Chondrocyte (in vitro differentiated cells): ENCODE measurements at regions not wholly inside any gene's neighbourhood (a gene's known extent, or its start where the extent isn't known, plus 50 kb on each side); places are given as distances from the start of the nearest gene placed in this dataset.
"Not testable (repeated sequence)": the region's sequence is repeated elsewhere in the genome, so short reads cannot be mapped to it uniquely, and the experiment has no call there.

ENCODE experiments used
- DNase-seq: peaks from one replicate; pipeline ENCODE4 v3.0.0; 2021; ENCODE audit warnings: mixed read lengths, low spot score
- H3K27ac Mint-ChIP-seq: one replicate; pipeline ENCODE4 v1.8.0; 2021; ENCODE audit warnings: mild to moderate bottlenecking, moderate library complexity, mixed read lengths; ENCODE audit not compliant: unreplicated experiment
- H3K27me3 Mint-ChIP-seq: 2 replicates; pipeline ENCODE4 v1.8.0; 2021; ENCODE audit warnings: low read depth, mixed read lengths
- H3K36me3 Mint-ChIP-seq: 2 replicates; pipeline ENCODE4 v1.8.0; 2021; ENCODE audit warnings: low read depth, mixed read lengths
- H3K4me1 Mint-ChIP-seq: 2 replicates; pipeline ENCODE4 v1.8.0; 2021; ENCODE audit warnings: low read depth, mild to moderate bottlenecking, mixed read lengths
- H3K4me3 Mint-ChIP-seq: one replicate; pipeline ENCODE4 v1.8.0; 2021; ENCODE audit warnings: mild to moderate bottlenecking, moderate library complexity, mixed read lengths; ENCODE audit not compliant: unreplicated experiment
- H3K9me3 Mint-ChIP-seq: 2 replicates; pipeline ENCODE4 v1.8.0; 2021; ENCODE audit warnings: low read depth, mixed read lengths
- TF ChIP-seq, protein P1 (sequence below): fragments of 200-600 bp; sonication (generic); IDR thresholded peaks from 2 replicates; pipeline ENCODE4 v1.5.0; 2021; ENCODE audit warnings: antibody characterized with exemption, mild to moderate bottlenecking, moderate library complexity

DNA sequence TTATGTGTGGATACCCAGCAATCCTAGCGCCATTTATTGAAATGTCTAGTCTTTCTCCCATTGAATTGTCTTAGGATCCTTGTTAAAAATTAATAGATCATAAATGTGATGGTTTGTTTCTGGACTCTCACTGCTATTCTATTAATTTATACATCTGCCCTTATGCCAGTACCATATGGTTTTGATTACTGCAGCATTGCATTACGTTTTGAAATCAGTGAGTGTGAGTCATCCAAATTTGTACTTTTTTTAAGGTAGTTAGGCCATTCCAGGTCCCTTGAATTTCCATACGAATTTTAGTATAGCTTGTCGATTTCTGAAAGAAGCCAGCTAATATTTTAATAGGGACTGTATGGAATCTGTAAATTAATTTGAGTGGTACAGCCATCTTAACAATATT is 648.6 kb upstream of the ZNF385D start:
- Mint-ChIP-seq H3K27me3 (peaks cover 2% of the 10 kb centered on the region), H3K9me3 (peaks cover 18% of the 10 kb centered on the region), H3K4me3 (no peak overlapping the region), H3K4me1 (no peaks in the 10 kb centered on the region), H3K36me3 (no peaks in the 10 kb centered on the region), H3K27ac (no peak overlapping the region)
- DNase-seq: no peak
- TF ChIP-seq, protein P1, sequence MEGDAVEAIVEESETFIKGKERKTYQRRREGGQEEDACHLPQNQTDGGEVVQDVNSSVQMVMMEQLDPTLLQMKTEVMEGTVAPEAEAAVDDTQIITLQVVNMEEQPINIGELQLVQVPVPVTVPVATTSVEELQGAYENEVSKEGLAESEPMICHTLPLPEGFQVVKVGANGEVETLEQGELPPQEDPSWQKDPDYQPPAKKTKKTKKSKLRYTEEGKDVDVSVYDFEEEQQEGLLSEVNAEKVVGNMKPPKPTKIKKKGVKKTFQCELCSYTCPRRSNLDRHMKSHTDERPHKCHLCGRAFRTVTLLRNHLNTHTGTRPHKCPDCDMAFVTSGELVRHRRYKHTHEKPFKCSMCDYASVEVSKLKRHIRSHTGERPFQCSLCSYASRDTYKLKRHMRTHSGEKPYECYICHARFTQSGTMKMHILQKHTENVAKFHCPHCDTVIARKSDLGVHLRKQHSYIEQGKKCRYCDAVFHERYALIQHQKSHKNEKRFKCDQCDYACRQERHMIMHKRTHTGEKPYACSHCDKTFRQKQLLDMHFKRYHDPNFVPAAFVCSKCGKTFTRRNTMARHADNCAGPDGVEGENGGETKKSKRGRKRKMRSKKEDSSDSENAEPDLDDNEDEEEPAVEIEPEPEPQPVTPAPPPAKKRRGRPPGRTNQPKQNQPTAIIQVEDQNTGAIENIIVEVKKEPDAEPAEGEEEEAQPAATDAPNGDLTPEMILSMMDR: no peak

GRCh38 chr3:22401499-22401898 is 650.5 kb upstream of the ZNF385D start:
- Mint-ChIP-seq H3K27ac (no peak overlapping the region), H3K9me3 (peaks cover 15% of the 10 kb centered on the region), H3K36me3 (no peaks in the 10 kb centered on the region), H3K4me3 (no peak overlapping the region), H3K4me1 (no peaks in the 10 kb centered on the region), H3K27me3 (peaks cover 2% of the 10 kb centered on the region)
- DNase-seq: no peak
- TF ChIP-seq, protein P1: no peak

DNA sequence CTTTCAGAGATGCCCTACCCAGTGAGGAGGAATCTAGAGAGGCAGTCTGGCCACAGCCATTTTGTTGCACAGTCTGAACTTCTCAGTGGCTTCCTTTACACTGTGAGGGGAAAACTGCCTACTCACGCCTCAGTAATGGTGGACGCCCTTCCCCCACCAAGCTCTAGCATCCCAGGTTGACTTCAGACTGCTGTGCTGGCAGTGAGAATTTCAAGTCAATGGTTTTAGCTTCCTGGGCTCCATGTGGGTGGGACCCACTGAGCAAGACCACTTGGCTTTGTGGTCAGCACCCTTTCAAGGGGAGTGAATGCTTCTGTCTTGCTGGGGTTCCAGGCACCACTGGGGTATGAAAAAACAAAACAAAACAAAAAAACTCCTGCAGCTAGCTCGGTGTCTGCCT is 663.2 kb upstream of the ZNF385D start:
- Mint-ChIP-seq H3K27me3 (peaks cover 10% of the 10 kb centered on the region), H3K36me3 (no peaks in the 10 kb centered on the region), H3K4me1 (no peaks in the 10 kb centered on the region), H3K9me3 (peaks cover 18% of the 10 kb centered on the region), H3K27ac (no peak overlapping the region), H3K4me3 (no peak overlapping the region)
- no peak for DNase-seq
- TF ChIP-seq, protein P1: no peak

DNA sequence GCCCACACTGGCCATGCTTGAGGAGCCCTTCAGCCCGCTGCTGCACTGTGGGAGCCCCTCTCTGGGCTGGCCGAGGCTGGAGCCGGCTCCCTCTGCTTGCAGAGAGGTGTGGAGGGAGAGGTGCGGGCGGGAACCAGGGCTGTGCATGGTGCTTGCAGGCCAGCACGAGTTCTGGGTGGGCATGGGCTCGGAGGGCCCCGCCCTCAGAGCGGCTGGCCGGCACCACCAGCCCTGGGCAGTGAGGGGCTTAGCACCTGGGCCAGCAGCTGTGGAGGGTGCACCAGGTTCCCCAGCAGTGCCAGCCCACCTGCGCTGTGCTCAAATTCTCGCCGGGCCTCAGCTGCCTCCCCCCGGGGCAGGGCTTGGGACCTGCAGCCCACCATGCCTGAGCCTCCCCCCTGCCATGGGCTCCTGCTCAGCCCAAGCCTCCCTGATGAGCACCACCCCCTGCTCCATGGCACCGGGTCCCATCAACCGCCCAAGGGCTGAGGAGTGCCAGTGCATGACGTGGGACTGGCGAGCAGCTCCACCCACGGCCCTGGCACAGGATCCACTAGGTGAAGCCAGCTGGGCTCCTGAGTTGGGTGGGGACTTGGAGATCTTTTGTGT is 665.9 kb upstream of the ZNF385D start:
- H3K4me3 Mint-ChIP-seq, H3K4me1 Mint-ChIP-seq, H3K27ac Mint-ChIP-seq, H3K27me3 Mint-ChIP-seq, H3K36me3 Mint-ChIP-seq: not testable (repeated sequence)
- peak; percentile 81 for DNase-seq
- peaks cover 13% of the 10 kb centered on the region for H3K9me3 Mint-ChIP-seq

DNA sequence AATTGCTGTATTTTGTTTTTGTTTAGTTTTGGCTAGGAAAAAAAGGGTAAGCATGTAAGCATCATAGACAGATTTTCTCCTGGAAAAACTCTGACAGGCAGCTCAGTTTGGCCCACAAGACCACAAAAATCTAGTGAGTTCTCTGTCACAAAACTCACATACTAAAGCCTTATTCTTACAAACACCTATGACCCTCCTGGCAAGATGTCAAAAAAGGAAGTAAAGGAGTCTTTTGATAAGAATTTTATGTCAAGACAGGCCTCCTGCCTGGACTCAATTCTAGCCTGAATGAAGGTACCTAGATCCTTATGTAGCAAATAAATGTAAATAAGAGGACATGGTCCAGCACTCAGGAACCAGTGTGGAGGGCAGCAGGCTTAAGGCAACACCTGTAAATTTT is 668.3 kb upstream of the ZNF385D start:
- Mint-ChIP-seq H3K27me3 (peaks cover 4% of the 10 kb centered on the region), H3K9me3 (peaks cover 10% of the 10 kb centered on the region), H3K4me3 (no peak overlapping the region), H3K4me1 (no peaks in the 10 kb centered on the region), H3K27ac (no peak overlapping the region), H3K36me3 (no peaks in the 10 kb centered on the region)
- TF ChIP-seq, protein P1: no peak
- no peak for DNase-seq

- H3K36me3 Mint-ChIP-seq: no peaks in the 10 kb centered on the region
- no peaks in the 10 kb centered on the region for H3K4me1 Mint-ChIP-seq
- peaks cover 11% of the 10 kb centered on the region for H3K27me3 Mint-ChIP-seq
- H3K9me3 Mint-ChIP-seq: peaks cover 13% of the 10 kb centered on the region
- DNase-seq: no peak
- H3K27ac Mint-ChIP-seq: no peak overlapping the region
- H3K4me3 Mint-ChIP-seq: no peak overlapping the region
- TF ChIP-seq, protein P1: no peak
Measured at GRCh38 chr3:22421589-22421988, 670.6 kb upstream of the ZNF385D start.
